Neural cell (in vitro differentiated cells): ENCODE measurements at regions not wholly inside any gene's neighbourhood (a gene's known extent, or its start where the extent isn't known, plus 50 kb on each side); places are given as distances from the start of the nearest gene placed in this dataset.

Experiments used
- H2AFZ ChIP-seq: fragments of 200-600, 300-800 bp; sonication (generic), shearing (Covaris generic); 2 replicates; pipeline ENCODE4 v1.6.0; 2014; ENCODE audit warnings: low read depth, mild to moderate bottlenecking, antibody characterized with exemption, low read length, moderate library complexity
- H3F3A ChIP-seq: fragments of 200-600 bp; shearing (Covaris generic); 2 replicates; pipeline ENCODE4 v1.6.1; 2016; ENCODE audit warnings: mild to moderate bottlenecking, moderate library complexity, mixed read lengths, antibody characterized with exemption, low read length; ENCODE audit not compliant: insufficient read depth, poor library complexity, severe bottlenecking
- H3K27ac ChIP-seq: fragments of 200-600, 300-800 bp; sonication (generic), shearing (Covaris generic); 2 replicates; pipeline ENCODE4 v1.5.1; 2014; ENCODE audit warnings: mild to moderate bottlenecking, low read length, moderate library complexity
- H3K27me3 ChIP-seq: fragments of 300-800, 200-600 bp; sonication (generic), shearing (Covaris generic); 2 replicates; pipeline ENCODE4 v1.6.0; 2014; ENCODE audit warnings: mild to moderate bottlenecking, low read depth, low read length, moderate library complexity; ENCODE audit not compliant: insufficient read depth
- H3K36me3 ChIP-seq: fragments of 300-800, 200-600 bp; sonication (generic), shearing (Covaris generic); 2 replicates; pipeline ENCODE4 v1.5.1; 2014; ENCODE audit warnings: mild to moderate bottlenecking, antibody characterized with exemption, low read length, moderate library complexity; ENCODE audit not compliant: insufficient read depth
- H3K4me2 ChIP-seq: fragments of 300-800, 200-600 bp; sonication (generic), shearing (Covaris generic); 2 replicates; pipeline ENCODE4 v1.6.0; 2014; ENCODE audit warnings: mild to moderate bottlenecking, low read length
- H3K4me3 ChIP-seq: fragments of 300-800, 200-600 bp; sonication (generic), shearing (Covaris generic); 2 replicates; pipeline ENCODE4 v1.5.1; 2014; ENCODE audit warnings: mild to moderate bottlenecking, low read length, moderate library complexity
- H3K79me2 ChIP-seq: fragments of 200-600 bp; shearing (Covaris generic); replicated peaks from 2 replicates; pipeline ENCODE4 v1.6.0; 2014; ENCODE audit warnings: mild to moderate bottlenecking, low read length, moderate library complexity; ENCODE audit not compliant: insufficient read depth
- H3K9ac ChIP-seq: fragments of 300-800, 200-600 bp; sonication (generic), shearing (Covaris generic); 2 replicates; pipeline ENCODE4 v1.6.1; 2016; ENCODE audit warnings: mild to moderate bottlenecking, low read length, mixed read lengths
- H3K9me2 ChIP-seq: fragments of 200-600 bp; shearing (Covaris generic); 2 replicates; pipeline ENCODE4 v1.6.1; 2016; ENCODE audit warnings: mild to moderate bottlenecking, low read length, mixed read lengths; ENCODE audit not compliant: insufficient read depth
- H3K9me3 ChIP-seq: fragments of 200-600, 300-800 bp; sonication (generic), shearing (Covaris generic); 2 replicates; pipeline ENCODE4 v1.6.1; 2016; ENCODE audit warnings: mild to moderate bottlenecking, mixed run types, low read length, moderate library complexity, mixed read lengths
- H4K20me1 ChIP-seq: fragments of 200-600 bp; shearing (Covaris generic); 2 replicates; pipeline ENCODE4 v1.6.1; 2016; ENCODE audit warnings: mild to moderate bottlenecking, mixed run types; ENCODE audit not compliant: insufficient read depth
- CTCF ChIP-seq: fragments of 450-650 bp; IDR thresholded peaks from 2 replicates; pipeline ENCODE4 v1.5.1; 2014; ENCODE audit warnings: antibody characterized with exemption, mild to moderate bottlenecking, moderate library complexity; ENCODE audit not compliant: poor library complexity, severe bottlenecking
- EP300 ChIP-seq: fragments of 450-650 bp; conservative IDR thresholded peaks from 2 replicates; pipeline ENCODE4 v1.6.1; 2014; ENCODE audit warnings: antibody characterized with exemption, mild to moderate bottlenecking, moderate library complexity; ENCODE audit not compliant: poor library complexity, severe bottlenecking
- EZH2 ChIP-seq: fragments of 200-600, 300-800 bp; shearing (Covaris generic), sonication (generic); IDR thresholded peaks from 2 replicates; pipeline ENCODE4 v1.6.1; 2014; ENCODE audit warnings: antibody characterized with exemption, low read length, borderline replicate concordance, mild to moderate bottlenecking; ENCODE audit not compliant: insufficient read depth, poor library complexity, severe bottlenecking
- MXI1 ChIP-seq: fragments of 450-650 bp; conservative IDR thresholded peaks from 2 replicates; pipeline ENCODE4 v1.6.1; 2014; ENCODE audit warnings: antibody characterized with exemption, mild to moderate bottlenecking; ENCODE audit not compliant: poor library complexity, severe bottlenecking
- POLR2AphosphoS5 ChIP-seq: IDR thresholded peaks from 2 replicates; pipeline ENCODE4 v1.6.1; 2012
- RAD21 ChIP-seq: fragments of 450-650 bp; conservative IDR thresholded peaks from 2 replicates; pipeline ENCODE4 v1.6.1; 2014; ENCODE audit warnings: antibody characterized with exemption, mild to moderate bottlenecking, moderate library complexity
- REST ChIP-seq: IDR thresholded peaks from 2 replicates; pipeline ENCODE4 v1.6.1; 2012; ENCODE audit warnings: borderline replicate concordance
- SMC3 ChIP-seq: fragments of 450-650 bp; conservative IDR thresholded peaks from 2 replicates; pipeline ENCODE4 v1.6.1; 2014; ENCODE audit warnings: antibody characterized with exemption, mild to moderate bottlenecking, moderate library complexity; ENCODE audit not compliant: poor library complexity
- TAF1 ChIP-seq: IDR thresholded peaks from 2 replicates; pipeline ENCODE4 v1.6.1; 2012; ENCODE audit warnings: low read depth

GRCh38 chr18:42632801-42633200 lies 482.7 kb downstream of the RIT2 start:
- Histone ChIP-seq H3K27me3 (no peaks in the 10 kb centered on the region), H3K9me3 (no peaks in the 10 kb centered on the region), H3K9me2 (no peaks in the 10 kb centered on the region), H3K4me2 (no peak overlapping the region), H4K20me1 (no peaks in the 10 kb centered on the region), H2AFZ (no peak overlapping the region), H3K27ac (no peak overlapping the region), H3K9ac (no peak overlapping the region), H3K79me2 (no peaks in the 10 kb centered on the region), H3K4me3 (no peak overlapping the region), H3K36me3 (no peaks in the 10 kb centered on the region), H3F3A (no peaks in the 10 kb centered on the region)
- TF ChIP-seq EP300: no peak
- TF ChIP-seq RAD21: no peak
- no peak for TF ChIP-seq CTCF
- no peak for TF ChIP-seq REST
- TF ChIP-seq MXI1: no peak
- TF ChIP-seq TAF1: no peak
- no peak for TF ChIP-seq EZH2
- no peak for TF ChIP-seq SMC3
- TF ChIP-seq POLR2AphosphoS5: no peak

GRCh38 chr18:42635378-42636048 lies 480.0 kb downstream of the RIT2 start:
- no peak overlapping the region for H3K9ac ChIP-seq
- H3K4me3 ChIP-seq: no peak overlapping the region
- H3K79me2 ChIP-seq: no peaks in the 10 kb centered on the region
- no peak overlapping the region for H3K27ac ChIP-seq
- no peaks in the 10 kb centered on the region for H3K9me3 ChIP-seq
- no peaks in the 10 kb centered on the region for H3K27me3 ChIP-seq
- no peak overlapping the region for H3K4me2 ChIP-seq
- H3K9me2 ChIP-seq: no peaks in the 10 kb centered on the region
- no peak overlapping the region for H2AFZ ChIP-seq
- no peaks in the 10 kb centered on the region for H3K36me3 ChIP-seq
- H4K20me1 ChIP-seq: no peaks in the 10 kb centered on the region
- TF ChIP-seq EP300: no peak
- TF ChIP-seq MXI1: no peak
- TF ChIP-seq EZH2: no peak
- no peak for TF ChIP-seq TAF1
- TF ChIP-seq CTCF: no peak
- no peaks in the 10 kb centered on the region for H3F3A ChIP-seq
